ENCODE measurements at regions not wholly inside any gene's neighbourhood (a gene's known extent, or its start where the extent isn't known, plus 50 kb on each side); places are given as distances from the start of the nearest gene placed in this dataset.

GRCh38 chrX:112313201-112313600 lies 230.6 kb upstream of the TRPC5 start:
- TF ChIP-seq CTCF (IDR thresholded peaks at IDR 0.05) (no peak), POLR2A (IDR thresholded peaks at IDR 0.05) (no peak)
